AG09309 (cell line): ENCODE measurements at regions not wholly inside any gene's neighbourhood (a gene's known extent, or its start where the extent isn't known, plus 50 kb on each side); places are given as distances from the start of the nearest gene placed in this dataset.

Source experiments
- DNase-seq: peaks from one replicate; pipeline ENCODE4 v3.0.0-alpha.2; 2010; ENCODE audit warnings: low read depth
- H3K4me3 ChIP-seq: 2 replicates; pipeline ENCODE4 v1.5.1; 2011; ENCODE audit warnings: mild to moderate bottlenecking, low read depth, low read length, moderate library complexity; ENCODE audit not compliant: control insufficient read depth
- TF ChIP-seq, protein P1 (sequence below): IDR thresholded peaks from 2 replicates; pipeline ENCODE4 v1.5.1; 2011; ENCODE audit warnings: mild to moderate bottlenecking, low read depth, low read length, inconsistent platforms; ENCODE audit not compliant: insufficient read depth, control insufficient read depth; ENCODE audit errors: missing control alignments

DNA sequence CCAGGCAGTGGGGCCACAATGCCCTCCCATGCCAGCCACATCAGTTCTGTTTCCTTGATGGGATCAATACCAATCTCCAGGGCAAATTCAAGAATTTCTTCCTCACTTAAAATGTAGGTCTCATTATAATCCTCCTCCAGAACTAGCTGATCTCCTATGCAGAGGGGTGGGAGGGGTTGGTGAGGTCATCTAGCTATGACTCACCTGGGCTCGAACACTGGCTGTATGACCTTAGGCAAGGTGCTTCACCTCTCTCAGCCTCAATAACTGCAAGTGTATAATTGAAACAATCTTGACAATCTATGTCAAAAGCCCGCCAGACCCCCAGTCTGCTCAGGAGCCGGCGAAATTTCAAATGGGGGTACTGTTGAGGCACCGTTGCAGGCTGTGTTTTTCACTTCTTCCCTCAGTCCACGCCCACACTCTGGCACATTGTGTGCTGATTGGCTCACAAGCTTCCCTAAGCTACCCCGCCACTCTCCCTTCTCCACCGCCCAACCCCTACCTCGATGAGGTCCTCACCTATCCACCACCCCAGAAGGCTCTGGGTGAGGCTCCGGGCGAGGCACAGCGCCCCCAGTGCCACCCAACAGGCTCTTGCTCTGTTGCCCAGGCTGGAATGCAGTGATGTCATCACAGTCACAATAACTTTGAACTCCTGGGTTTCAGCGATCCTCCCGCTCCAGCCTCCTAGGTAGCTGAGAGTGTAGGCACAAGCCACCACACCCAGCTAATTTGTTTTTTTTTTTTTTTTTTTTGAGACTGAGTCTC, 70.5 kb downstream of the ZNF22 start:
- H3K4me3 ChIP-seq: no peak overlapping the region
- DNase-seq: no peak
- TF ChIP-seq, protein P1, sequence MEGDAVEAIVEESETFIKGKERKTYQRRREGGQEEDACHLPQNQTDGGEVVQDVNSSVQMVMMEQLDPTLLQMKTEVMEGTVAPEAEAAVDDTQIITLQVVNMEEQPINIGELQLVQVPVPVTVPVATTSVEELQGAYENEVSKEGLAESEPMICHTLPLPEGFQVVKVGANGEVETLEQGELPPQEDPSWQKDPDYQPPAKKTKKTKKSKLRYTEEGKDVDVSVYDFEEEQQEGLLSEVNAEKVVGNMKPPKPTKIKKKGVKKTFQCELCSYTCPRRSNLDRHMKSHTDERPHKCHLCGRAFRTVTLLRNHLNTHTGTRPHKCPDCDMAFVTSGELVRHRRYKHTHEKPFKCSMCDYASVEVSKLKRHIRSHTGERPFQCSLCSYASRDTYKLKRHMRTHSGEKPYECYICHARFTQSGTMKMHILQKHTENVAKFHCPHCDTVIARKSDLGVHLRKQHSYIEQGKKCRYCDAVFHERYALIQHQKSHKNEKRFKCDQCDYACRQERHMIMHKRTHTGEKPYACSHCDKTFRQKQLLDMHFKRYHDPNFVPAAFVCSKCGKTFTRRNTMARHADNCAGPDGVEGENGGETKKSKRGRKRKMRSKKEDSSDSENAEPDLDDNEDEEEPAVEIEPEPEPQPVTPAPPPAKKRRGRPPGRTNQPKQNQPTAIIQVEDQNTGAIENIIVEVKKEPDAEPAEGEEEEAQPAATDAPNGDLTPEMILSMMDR: no peak

DNA sequence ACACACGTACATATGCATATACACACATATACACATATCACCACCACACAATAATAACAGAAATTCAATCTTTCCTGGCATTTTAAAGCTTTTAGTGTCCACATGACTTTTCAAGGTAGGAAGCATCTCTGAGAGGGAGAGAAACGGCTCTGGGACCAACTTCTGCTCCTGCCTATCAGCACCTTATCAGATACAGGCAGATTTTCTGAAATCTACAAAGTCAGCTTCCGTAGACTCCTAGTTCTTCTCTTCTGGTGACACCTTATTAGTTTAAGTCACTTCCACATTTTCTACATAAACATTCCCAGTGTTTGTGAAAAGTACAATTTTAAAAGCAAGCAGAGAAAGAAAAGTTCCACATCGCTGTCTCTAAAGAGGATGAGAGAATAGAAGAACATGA, 74.5 kb downstream of the ZNF22 start:
- DNase-seq: no peak

DNA sequence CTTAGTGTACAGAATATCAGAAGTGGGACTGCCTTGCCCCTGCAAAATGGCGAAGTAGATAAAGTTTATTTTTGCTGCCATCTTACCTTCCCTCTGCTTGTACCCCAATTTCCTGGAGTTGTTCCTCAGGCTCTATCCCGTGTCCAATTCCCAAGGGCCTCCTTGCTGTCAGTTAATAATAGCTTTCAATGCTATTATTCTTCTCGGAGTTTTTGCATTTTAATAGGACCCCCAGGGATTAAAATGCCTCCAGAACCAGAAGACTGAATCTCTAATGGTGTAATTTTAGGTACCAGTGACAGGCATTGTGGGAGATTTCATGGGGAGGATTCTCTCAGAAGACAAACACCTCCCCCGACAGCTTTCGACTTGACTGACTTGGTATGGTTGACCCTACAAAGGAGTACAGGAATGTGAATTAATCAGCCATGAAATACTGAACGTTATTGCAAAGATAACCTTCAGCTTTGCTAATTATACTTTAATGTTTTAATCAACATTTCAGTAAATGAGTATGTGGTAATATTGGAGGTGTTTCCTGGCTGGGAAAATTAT, 75.2 kb downstream of the ZNF22 start:
- TF ChIP-seq, protein P1: no peak
- no peak for DNase-seq
- no peak overlapping the region for H3K4me3 ChIP-seq

More for the DNA sequence above, 74.5 kb downstream of the ZNF22 start:
- TF ChIP-seq, protein P1: no peak
- H3K4me3 ChIP-seq: no peak overlapping the region

DNA sequence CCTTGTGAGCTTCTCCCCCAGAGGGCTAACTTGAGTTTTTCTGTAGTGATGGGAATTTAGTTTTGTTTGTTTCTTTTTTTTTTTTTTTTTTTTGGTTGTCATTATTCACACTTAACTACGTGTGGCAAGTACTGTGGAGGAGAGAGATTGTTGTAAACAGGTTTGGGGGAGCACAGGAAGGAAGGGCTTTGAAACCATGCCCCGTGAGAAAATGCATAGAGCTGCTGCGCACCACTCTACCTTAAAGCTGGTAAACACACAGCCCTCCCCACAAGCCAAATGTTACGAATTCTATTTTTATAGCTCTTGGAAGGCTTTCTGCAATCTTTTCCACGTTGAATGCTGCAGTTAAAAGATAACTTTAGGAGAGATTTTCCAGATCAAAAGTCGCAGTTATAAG, 76.2 kb downstream of the ZNF22 start:
- H3K4me3 ChIP-seq: no peak overlapping the region
- DNase-seq: no peak
- TF ChIP-seq, protein P1: no peak

DNA sequence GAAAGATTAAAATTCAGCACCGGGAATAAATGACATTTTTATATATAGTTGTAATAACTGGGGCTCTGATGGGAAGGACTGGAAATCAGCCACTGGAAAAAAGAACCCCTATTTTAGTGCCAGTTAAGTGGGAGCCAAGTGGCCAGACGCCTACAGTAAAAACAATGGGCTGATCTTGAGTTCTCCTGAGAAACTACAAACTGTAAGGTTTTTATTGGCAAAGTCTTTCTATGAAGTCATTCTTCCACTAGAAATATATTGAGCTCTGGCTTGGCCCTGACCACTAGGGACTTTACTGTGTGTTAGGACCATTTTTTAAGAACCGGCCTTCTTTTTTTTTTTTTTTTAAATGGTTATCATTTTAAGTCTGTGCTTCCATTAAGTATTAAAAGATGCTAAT, 79.6 kb downstream of the ZNF22 start:
- DNase-seq: no peak
- no peak overlapping the region for H3K4me3 ChIP-seq
- TF ChIP-seq, protein P1: no peak

DNA sequence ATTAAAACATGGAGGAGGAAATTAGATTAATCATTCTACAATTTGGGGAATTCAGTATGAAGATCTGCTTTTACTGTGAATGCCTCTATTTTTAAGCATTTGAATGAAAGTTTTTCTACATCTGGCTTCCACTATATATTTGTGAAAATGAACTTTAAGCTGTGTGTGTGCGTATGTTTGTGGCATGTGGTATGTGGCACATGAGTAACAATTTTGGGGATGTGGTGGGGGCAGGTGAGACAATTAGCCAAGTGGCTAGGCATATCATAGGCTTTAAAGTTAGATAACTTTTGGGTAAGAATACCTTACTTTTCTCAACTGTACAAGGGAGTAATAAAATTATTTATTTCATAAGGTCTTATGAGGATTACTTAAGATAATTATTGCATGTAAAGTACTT, 81.5 kb downstream of the ZNF22 start:
- TF ChIP-seq, protein P1: no peak
- DNase-seq: no peak
- no peak overlapping the region for H3K4me3 ChIP-seq
